H1 (cell line): ENCODE measurements at regions not wholly inside any gene's neighbourhood (a gene's known extent, or its start where the extent isn't known, plus 50 kb on each side); places are given as distances from the start of the nearest gene placed in this dataset.
"Not testable (repeated sequence)": the region's sequence is repeated elsewhere in the genome, so short reads cannot be mapped to it uniquely, and the experiment has no call there.

Source experiments
- CTCF ChIA-PET: fragments of 300-600 bp; sonication (Branson Sonifier 250); formaldehyde crosslinking; loops from one replicate; lab custom pipeline; 2021; ENCODE audit not compliant: partially characterized antibody; lab: Charles Lee
- POLR2A ChIA-PET: fragments of 300-600 bp; sonication (Branson Sonifier 250); formaldehyde crosslinking; loops from one replicate; lab custom pipeline; 2021; ENCODE audit warnings: inconsistent platforms; ENCODE audit not compliant: partially characterized antibody; lab: Charles Lee
- DNase-seq, 2 experiments: peaks; one replicate each; pipeline versions ENCODE4 v3.0.0 to v3.0.0-alpha.2; 2010 to 2022; ENCODE audit warnings: low spot score in 2 of 2, low read depth in 1 of 2, mixed read lengths in 1 of 2
- FAIRE-seq: peaks from 2 replicates; lab custom pipeline; 2011; peaks lifted over from hg19 to GRCh38; lab: Jason Lieb, UNC
- H2AFZ ChIP-seq: 2 replicates; pipeline ENCODE4 v1.8.1; 2012; ENCODE audit warnings: low read length, inconsistent platforms
- H2AK5ac ChIP-seq: 2 replicates; pipeline ENCODE4 v1.6.1; 2013; ENCODE audit warnings: low read depth, low read length
- H2BK120ac ChIP-seq: replicated peaks from 2 replicates; pipeline ENCODE3; 2013; ENCODE audit warnings: low read depth, low read length, inconsistent platforms
- H2BK12ac ChIP-seq: 2 replicates; pipeline ENCODE4 v1.6.1; 2013; ENCODE audit warnings: low read depth, low read length
- H2BK15ac ChIP-seq: 2 replicates; pipeline ENCODE4 v1.6.1; 2013; ENCODE audit warnings: low read length
- H2BK20ac ChIP-seq: 2 replicates; pipeline ENCODE4 v1.6.1; 2013; ENCODE audit warnings: low read length
- H2BK5ac ChIP-seq: 2 replicates; pipeline ENCODE4 v1.6.1; 2013; ENCODE audit warnings: low read depth, low read length
- H3K14ac ChIP-seq: 2 replicates; pipeline ENCODE4 v1.6.1; 2013; ENCODE audit warnings: inconsistent platforms; ENCODE audit not compliant: insufficient read length
- H3K18ac ChIP-seq: 2 replicates; pipeline ENCODE4 v1.6.1; 2013; ENCODE audit warnings: low read length; ENCODE audit errors: extremely low read depth
- H3K23ac ChIP-seq: 2 replicates; pipeline ENCODE4 v1.6.1; 2013; ENCODE audit warnings: inconsistent platforms; ENCODE audit not compliant: insufficient read length
- H3K23me2 ChIP-seq: 2 replicates; pipeline ENCODE4 v1.6.1; 2013; ENCODE audit warnings: low read depth, low read length
- H3K27ac ChIP-seq: 2 replicates; pipeline ENCODE4 v1.6.1; 2011; ENCODE audit warnings: low read depth, low read length, inconsistent platforms
- H3K27me3 ChIP-seq, 4 experiments: replicated peaks in 1 of 4; 1 replicate in 1 of 4; 2 replicates in 3 of 4; pipeline versions ENCODE4 v1.6.1 to v1.8.1; 2011 to 2013; ENCODE audit warnings: low read length in 3 of 4, mild to moderate bottlenecking in 3 of 4, inconsistent platforms in 2 of 4, mixed read lengths in 2 of 4, moderate library complexity in 1 of 4; ENCODE audit not compliant: control insufficient read depth in 3 of 4, insufficient read depth in 3 of 4; ENCODE audit errors: extremely low read depth in 1 of 4
- H3K36me3 ChIP-seq, 4 experiments: 2 replicates each; pipeline versions ENCODE4 v1.6.1 to v1.8.1; 2011 to 2013; ENCODE audit warnings: mild to moderate bottlenecking in 4 of 4, low read length in 3 of 4, moderate library complexity in 2 of 4, control low read depth in 1 of 4, inconsistent platforms in 1 of 4; ENCODE audit not compliant: insufficient read depth in 4 of 4, control insufficient read depth in 2 of 4
- H3K4ac ChIP-seq: replicated peaks from 2 replicates; pipeline ENCODE3; 2013; ENCODE audit warnings: low read length, low read depth, mixed read lengths, inconsistent platforms; ENCODE audit not compliant: insufficient read length
- H3K4me1 ChIP-seq, 4 experiments: replicated peaks in 1 of 4; 1 replicate in 1 of 4; 2 replicates in 3 of 4; pipeline versions ENCODE4 v1.6.1 to v1.8.1; 2011 to 2013; ENCODE audit warnings: low read length in 3 of 4, inconsistent platforms in 2 of 4, mixed read lengths in 1 of 4; ENCODE audit not compliant: insufficient read depth in 4 of 4, control insufficient read depth in 3 of 4
- H3K4me2 ChIP-seq, 2 experiments: 2 replicates each; pipeline versions ENCODE4 v1.6.1 to v1.8.1; 2011 to 2013; ENCODE audit warnings: low read depth in 2 of 2, low read length in 2 of 2, control low read depth in 1 of 2, inconsistent platforms in 1 of 2, mild to moderate bottlenecking in 1 of 2; ENCODE audit not compliant: insufficient read depth in 1 of 2
- H3K4me3 ChIP-seq, 4 experiments: fragments of 200-600, 300-600 bp in 1 of 4; sonication (generic), shearing (Covaris generic), sonication (Bioruptor Twin) in 1 of 4; 2 replicates each; pipeline versions ENCODE4 v1.5.1 to v1.8.1; 2011 to 2016; ENCODE audit warnings: low read length in 4 of 4, low read depth in 3 of 4, control low read depth in 2 of 4, inconsistent platforms in 2 of 4, mild to moderate bottlenecking in 2 of 4, mixed read lengths in 1 of 4, moderate library complexity in 1 of 4; ENCODE audit not compliant: insufficient read depth in 2 of 4; ENCODE audit errors: extremely low read depth in 1 of 4
- H3K56ac ChIP-seq: replicated peaks from 2 replicates; pipeline ENCODE3; 2013; ENCODE audit warnings: low read depth, mild to moderate bottlenecking, mixed read lengths, low read length, inconsistent platforms; ENCODE audit not compliant: insufficient read length
- H3K79me1 ChIP-seq: 2 replicates; pipeline ENCODE4 v1.6.1; 2013; ENCODE audit warnings: low read depth, low read length, control low read depth
- H3K79me2 ChIP-seq, 2 experiments: 2 replicates each; pipeline versions ENCODE4 v1.6.1 to v1.8.1; 2012 to 2013; ENCODE audit warnings: low read length in 2 of 2, mild to moderate bottlenecking in 2 of 2, inconsistent platforms in 1 of 2; ENCODE audit not compliant: insufficient read depth in 2 of 2, control insufficient read depth in 1 of 2
- H3K9ac ChIP-seq, 4 experiments: replicated peaks in 1 of 4; 1 replicate in 1 of 4; 2 replicates in 3 of 4; pipeline versions ENCODE4 v1.6.1 to v1.8.1; 2011 to 2013; ENCODE audit warnings: low read depth in 3 of 4, low read length in 3 of 4, control low read depth in 2 of 4, mild to moderate bottlenecking in 2 of 4, moderate library complexity in 2 of 4, inconsistent platforms in 1 of 4; ENCODE audit errors: extremely low read depth in 1 of 4
- H3K9me3 ChIP-seq, 2 experiments: 2 replicates each; pipeline versions ENCODE4 v1.6.1 to v1.8.1; 2012 to 2013; ENCODE audit warnings: mild to moderate bottlenecking in 2 of 2, moderate library complexity in 2 of 2, control low read depth in 1 of 2, inconsistent platforms in 1 of 2, low read depth in 1 of 2, low read length in 1 of 2, mixed read lengths in 1 of 2; ENCODE audit not compliant: insufficient read depth in 2 of 2
- H4K20me1 ChIP-seq, 2 experiments: replicated peaks in 1 of 2; 2 replicates each; pipeline versions ENCODE3 to v1.8.1; 2011 to 2013; ENCODE audit warnings: inconsistent platforms in 2 of 2, low read length in 2 of 2, mild to moderate bottlenecking in 1 of 2; ENCODE audit not compliant: insufficient read depth in 2 of 2, control insufficient read depth in 1 of 2
- H4K5ac ChIP-seq: 2 replicates; pipeline ENCODE4 v1.6.1; 2013; ENCODE audit warnings: low read length, low read depth, mixed read lengths, inconsistent platforms; ENCODE audit not compliant: insufficient read length
- H4K8ac ChIP-seq: 2 replicates; pipeline ENCODE4 v1.8.0; 2013; ENCODE audit warnings: mild to moderate bottlenecking, moderate library complexity, low read length, inconsistent platforms; ENCODE audit not compliant: insufficient read depth; ENCODE audit errors: extremely low read depth
- H4K91ac ChIP-seq: replicated peaks from 2 replicates; pipeline ENCODE3; 2013; ENCODE audit warnings: low read length, mixed read lengths, inconsistent platforms; ENCODE audit not compliant: insufficient read length
- BRCA1 ChIP-seq: IDR thresholded peaks from 2 replicates; pipeline ENCODE4 v1.6.1; 2012; ENCODE audit warnings: low read depth, low read length, improper control_type of control experiment
- CEBPB ChIP-seq: IDR thresholded peaks from 2 replicates; pipeline ENCODE4 v1.6.1; 2012; ENCODE audit warnings: low read depth, low read length
- GTF2F1 ChIP-seq: IDR thresholded peaks from 2 replicates; pipeline ENCODE4 v1.6.1; 2012; ENCODE audit warnings: low read depth, low read length, improper control_type of control experiment, borderline replicate concordance
- PHF8 ChIP-seq: fragments of 200-600 bp; sonication (generic); conservative IDR thresholded peaks from 2 replicates; pipeline ENCODE4 v1.7.1; 2012; ENCODE audit warnings: low read depth, mild to moderate bottlenecking, inconsistent platforms, low read length, moderate library complexity
- POLR2A ChIP-seq, 2 experiments: IDR thresholded peaks; 1 replicate in 1 of 2; 2 replicates in 1 of 2; pipeline ENCODE4 v1.6.1; 2011; ENCODE audit warnings: low read depth in 2 of 2, low read length in 2 of 2, mild to moderate bottlenecking in 2 of 2; ENCODE audit errors: control extremely low read depth in 1 of 2
- TAF1 ChIP-seq: IDR thresholded peaks from 2 replicates; pipeline ENCODE4 v1.6.1; 2011; ENCODE audit warnings: mild to moderate bottlenecking, low read depth, low read length
- USF2 ChIP-seq: IDR thresholded peaks from 2 replicates; pipeline ENCODE4 v1.6.1; 2011; ENCODE audit warnings: low read length, improper control_type of control experiment
- WGBS, 2 experiments: shearing (Covaris generic) in 1 of 2; methylation state at CpG; one replicate each; pipeline versions ENCODE4 v1.1.6 to v1.1.7; 2013 to 2015; ENCODE audit warnings: low lambda C conversion rate in 2 of 2, mixed read lengths in 2 of 2, inconsistent platforms in 1 of 2, low coverage in 1 of 2, missing lambda C conversion rate in 1 of 2; ENCODE audit not compliant: insufficient replicate concordance in 2 of 2, insufficient coverage in 1 of 2, insufficient read length in 1 of 2; ENCODE audit errors: extremely low coverage in 1 of 2, missing lambda C conversion rate in 1 of 2; 5-methylcytosine and 5-hydroxymethylcytosine counted together

- no peak for TF ChIP-seq GTF2F1
- TF ChIP-seq BRCA1 = no peak
- TF ChIP-seq PHF8 = no peak
- no peak for TF ChIP-seq USF2
- no peak for TF ChIP-seq POLR2A (IDR thresholded peaks at IDR 0.05; ENCODE audit: control extremely low read depth in 1 of 2, low read depth in 2 of 2, low read length in 2 of 2)
- no peak for TF ChIP-seq CEBPB
- TF ChIP-seq TAF1 = no peak
- TF ChIP-seq, all 59 proteins: peak for 0
Observed at GRCh38 chr2:180591947-180592346, 388.5 kb upstream of the UBE2E3 start (continued).

- POLR2A ChIA-PET = interaction anchor here (1.6 kb wide), 1 partner anchor 53 kb away, joined by 3 read pairs; no protein-coding TSS in a partner anchor
Observed at GRCh38 chr2:180591093-180591781, 389.2 kb upstream of the UBE2E3 start.

More at GRCh38 chr2:180591093-180591781, 389.2 kb upstream of the UBE2E3 start:
- H2BK20ac ChIP-seq, H3K4me1 ChIP-seq, H3K9me3 ChIP-seq, H3K4me3 ChIP-seq, H3K56ac ChIP-seq, H3K23ac ChIP-seq, H3K9ac ChIP-seq, H4K5ac ChIP-seq, H3K18ac ChIP-seq, H3K4me2 ChIP-seq, H3K79me2 ChIP-seq, H3K79me1 ChIP-seq, H2BK15ac ChIP-seq, H4K8ac ChIP-seq, H3K36me3 ChIP-seq, H3K23me2 ChIP-seq, H2BK120ac ChIP-seq, H2AK5ac ChIP-seq, H3K27ac ChIP-seq, H4K20me1 ChIP-seq, H3K4ac ChIP-seq, FAIRE-seq, H3K27me3 ChIP-seq, H3K14ac ChIP-seq: not testable (repeated sequence)
- Histone ChIP-seq H4K91ac (peak overlapping the region; percentile 54), H2AFZ (peak overlapping the region; percentile 51; the same call in 1 of the 2 replicates), H2BK12ac (peak overlapping the region; percentile 87; the same call in 1 of the 2 replicates), H2BK5ac (peak overlapping the region; percentile 66; the same call in 1 of the 2 replicates)
- DNase-seq = peak in 1 of 2 experiments; percentile 58
- WGBS, 2 experiments = 79% methylated on average over 10 of the region's 11 CpGs; no CpG with 5 or more reads in 1 of the 2 experiments
- CTCF ChIA-PET = interaction anchor here (0.6 to 1.0 kb wide), 3 partner anchors 12 to 332 kb away, joined by 3 read pairs; no protein-coding TSS in a partner anchor
